ENCODE measurements at regions not wholly inside any gene's neighbourhood (a gene's known extent, or its start where the extent isn't known, plus 50 kb on each side); places are given as distances from the start of the nearest gene placed in this dataset.

DNA sequence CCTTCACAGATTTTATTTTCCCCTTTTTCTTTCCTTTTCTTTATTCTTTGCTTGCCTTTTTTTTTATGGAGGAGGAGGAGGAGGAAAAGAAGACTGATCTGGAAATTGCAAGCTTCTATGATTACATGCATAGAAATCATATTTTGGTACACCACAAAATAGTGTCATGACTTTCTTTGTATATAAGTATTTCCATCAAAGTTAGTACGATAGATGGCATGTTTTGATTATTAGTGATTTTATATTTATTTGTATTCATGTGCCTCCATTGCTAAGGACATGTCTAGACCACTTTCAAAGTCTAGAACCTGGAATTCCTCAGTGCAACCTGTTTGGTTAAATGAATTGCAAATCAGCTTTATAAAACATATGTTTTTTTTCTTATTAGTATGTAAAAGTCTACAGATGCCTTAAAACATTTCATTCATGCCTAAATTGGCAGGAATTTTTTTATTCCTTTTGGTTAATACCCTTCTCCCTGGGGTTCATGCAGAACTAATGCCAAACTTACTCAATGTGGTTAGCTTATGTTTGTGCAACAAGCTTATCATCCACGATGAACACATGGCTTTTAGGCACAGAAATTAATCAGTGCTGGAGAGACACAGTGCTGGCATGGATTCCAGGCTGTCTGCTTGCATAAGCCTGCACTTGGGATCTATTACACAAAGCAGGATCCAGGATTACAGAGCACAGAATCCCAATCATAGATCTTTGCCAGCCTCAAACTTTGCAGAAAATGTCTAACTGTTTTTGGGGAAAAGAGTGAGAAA lies 213.1 kb downstream of the CHRM2 start:
- no peak for TF ChIP-seq POLR2AphosphoS5 (IDR thresholded peaks at IDR 0.05; ENCODE audit: borderline replicate concordance, low read depth, low read length)
- TF ChIP-seq EZH2 (IDR thresholded peaks at IDR 0.05), result no peak
- TF ChIP-seq FOXP2 (optimal IDR thresholded peaks at IDR 0.05; ENCODE audit: control extremely low read depth, extremely low read length, insufficient read depth), result peak; percentile 93

All from SK-N-MC (cell line).